Stomach (tissue), 4 donors: ENCODE measurements at regions not wholly inside any gene's neighbourhood (a gene's known extent, or its start where the extent isn't known, plus 50 kb on each side); places are given as distances from the start of the nearest gene placed in this dataset.
"Not testable (repeated sequence)": the region's sequence is repeated elsewhere in the genome, so short reads cannot be mapped to it uniquely, and the experiment has no call there.

ENCODE experiments used
- CTCF ChIP-seq, 7 experiments: fragments of 450-650 bp in 4 of 7; fragments of 200-600 bp in 3 of 7; sonication (generic) in 3 of 7; IDR thresholded peaks; one replicate each; pipeline ENCODE4 v1.5.1; 2016 to 2019; ENCODE audit warnings: antibody characterized with exemption in 7 of 7, control low read depth in 2 of 7, mild to moderate bottlenecking in 1 of 7
- EP300 ChIP-seq: sonication (generic); formaldehyde crosslinking; IDR thresholded peaks from one replicate; pipeline ENCODE4 v1.6.1; 2017; ENCODE audit warnings: antibody characterized with exemption
- POLR2A ChIP-seq, 4 donors: fragments of 450-650 bp; IDR thresholded peaks; one replicate each; pipeline ENCODE4 v1.6.1; 2016; ENCODE audit warnings: antibody characterized with exemption in 4 of 4, control low read depth in 2 of 4, mild to moderate bottlenecking in 1 of 4, moderate library complexity in 1 of 4
- POLR2AphosphoS5 ChIP-seq, 3 donors: sonication (generic); formaldehyde crosslinking; IDR thresholded peaks; one replicate each; pipeline ENCODE4 v1.6.1; 2016; ENCODE audit warnings: antibody characterized with exemption in 3 of 3

- TF ChIP-seq CTCF (IDR thresholded peaks at IDR 0.05); POLR2AphosphoS5 (IDR thresholded peaks at IDR 0.05); POLR2A (IDR thresholded peaks at IDR 0.05); EP300: not testable (repeated sequence)
These were observed 3019.4 kb upstream of the TEKT4 start for GRCh38 chr2:91851689-91852420.
